ENCODE measurements at regions not wholly inside any gene's neighbourhood (a gene's known extent, or its start where the extent isn't known, plus 50 kb on each side); places are given as distances from the start of the nearest gene placed in this dataset.
"Not testable (repeated sequence)": the region's sequence is repeated elsewhere in the genome, so short reads cannot be mapped to it uniquely, and the experiment has no call there.

DNA sequence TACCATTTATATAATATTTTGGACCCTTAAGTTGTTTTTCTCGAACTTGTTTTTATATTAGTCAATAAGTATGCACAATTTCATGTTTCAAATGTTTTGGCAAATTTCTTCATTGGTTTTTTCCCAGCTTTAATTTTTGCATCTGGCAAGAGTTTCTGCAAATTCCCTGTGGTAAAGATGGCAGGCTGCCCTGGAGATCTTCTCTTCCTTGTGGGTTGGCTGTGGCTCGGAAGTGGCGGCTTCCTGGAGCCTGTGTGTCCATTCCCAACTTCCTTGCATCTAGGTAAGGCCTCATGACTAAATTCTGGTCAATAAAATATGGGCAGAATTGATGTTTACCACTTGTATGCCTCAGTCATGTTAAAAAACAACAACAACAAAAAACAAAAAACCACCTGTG, 818.6 kb downstream of the EPHA4 start:
- H3K4me3 ChIP-seq (ENCODE audit: low read depth, low read length): no peak overlapping the region
- TF ChIP-seq CTCF (IDR thresholded peaks at IDR 0.05; ENCODE audit: low read depth, low read length, missing control alignments): no peak
- DNase-seq (ENCODE audit: low read depth): no peak

DNA sequence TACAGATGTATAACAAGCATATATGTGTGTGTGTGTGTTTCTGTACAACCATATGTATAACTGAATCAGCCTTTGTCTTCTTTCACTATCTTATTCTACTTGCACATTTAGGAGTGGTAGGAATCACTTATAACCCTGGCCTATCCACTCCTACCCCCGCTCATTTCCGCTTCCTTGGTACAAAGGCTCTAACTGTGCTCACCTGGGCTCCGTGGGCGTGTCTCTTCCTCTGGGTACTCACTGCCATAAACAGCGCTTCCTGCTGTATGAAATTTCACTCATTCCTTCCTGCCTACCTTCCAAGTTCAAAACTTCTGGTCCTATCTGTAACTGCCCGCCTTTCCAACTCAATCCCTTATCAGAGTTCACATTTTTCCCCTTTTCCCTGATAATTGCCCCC, 815.5 kb downstream of the EPHA4 start:
- TF ChIP-seq CTCF (IDR thresholded peaks at IDR 0.05; ENCODE audit: low read depth, low read length, missing control alignments): no peak
- H3K4me3 ChIP-seq (ENCODE audit: low read depth, low read length): no peak overlapping the region
- DNase-seq (ENCODE audit: low read depth): no peak

GRCh38 chr2:220758376-220758775, 813.7 kb downstream of the EPHA4 start:
- not testable (repeated sequence) for DNase-seq (ENCODE audit: low read depth); H3K4me3 ChIP-seq (ENCODE audit: low read depth, low read length)

DNA sequence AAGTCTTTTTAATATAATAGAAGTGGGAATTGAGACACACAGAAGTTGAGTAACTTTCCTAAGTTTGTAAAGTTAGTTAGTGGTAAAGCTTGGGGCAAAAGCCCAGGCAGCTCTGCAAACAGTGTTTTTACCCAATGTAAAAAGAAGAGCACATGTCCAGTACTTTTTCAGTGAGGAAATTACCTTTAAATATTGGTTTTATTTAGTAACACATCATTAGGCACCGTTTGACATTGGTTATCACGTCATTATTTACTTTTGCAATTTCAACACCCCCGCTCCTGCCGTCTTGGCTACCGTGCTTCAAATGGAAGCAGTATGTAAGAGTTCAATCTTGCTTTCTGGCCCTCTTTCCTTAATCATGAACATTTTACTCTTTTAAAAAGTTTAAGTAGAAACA, 807.9 kb downstream of the EPHA4 start:
- no peak overlapping the region for H3K4me3 ChIP-seq (ENCODE audit: low read depth, low read length)
- no peak for TF ChIP-seq CTCF (IDR thresholded peaks at IDR 0.05; ENCODE audit: low read depth, low read length, missing control alignments)
- no peak for DNase-seq (ENCODE audit: low read depth)

DNA sequence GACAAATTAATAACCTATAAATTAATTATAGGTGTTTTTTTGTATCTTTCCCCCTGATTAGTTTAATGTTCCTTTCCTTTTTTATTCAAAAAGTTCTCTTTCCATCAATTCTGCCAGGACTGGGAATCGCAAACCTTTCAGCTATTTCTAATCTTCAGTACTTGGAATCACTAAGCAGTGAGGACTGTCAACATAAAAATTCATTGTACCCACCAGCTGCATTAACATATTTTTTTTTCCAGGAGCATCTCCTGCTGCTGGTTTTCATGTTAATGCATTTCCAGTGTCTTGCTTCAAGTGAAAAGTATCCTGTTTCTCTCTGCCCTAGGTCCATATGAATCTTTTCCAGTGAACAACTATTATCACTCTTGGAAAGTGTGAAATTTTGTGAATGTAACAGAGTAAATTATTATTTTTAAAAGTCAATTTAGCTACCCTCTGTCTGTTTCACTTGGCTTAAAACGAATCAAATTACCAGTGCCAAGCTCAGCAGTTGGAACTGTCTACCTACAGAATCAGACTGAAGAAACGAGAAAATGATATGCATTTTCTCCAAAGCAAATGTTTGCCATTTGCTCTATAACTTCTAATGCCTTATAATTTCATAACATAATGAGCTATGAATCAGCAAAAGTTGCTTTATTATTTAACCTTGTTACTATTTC, 804.4 kb downstream of the EPHA4 start:
- no peak for TF ChIP-seq CTCF (IDR thresholded peaks at IDR 0.05; ENCODE audit: low read depth, low read length, missing control alignments)
- H3K4me3 ChIP-seq (ENCODE audit: low read depth, low read length): no peak overlapping the region
- no peak for DNase-seq (ENCODE audit: low read depth)

DNA sequence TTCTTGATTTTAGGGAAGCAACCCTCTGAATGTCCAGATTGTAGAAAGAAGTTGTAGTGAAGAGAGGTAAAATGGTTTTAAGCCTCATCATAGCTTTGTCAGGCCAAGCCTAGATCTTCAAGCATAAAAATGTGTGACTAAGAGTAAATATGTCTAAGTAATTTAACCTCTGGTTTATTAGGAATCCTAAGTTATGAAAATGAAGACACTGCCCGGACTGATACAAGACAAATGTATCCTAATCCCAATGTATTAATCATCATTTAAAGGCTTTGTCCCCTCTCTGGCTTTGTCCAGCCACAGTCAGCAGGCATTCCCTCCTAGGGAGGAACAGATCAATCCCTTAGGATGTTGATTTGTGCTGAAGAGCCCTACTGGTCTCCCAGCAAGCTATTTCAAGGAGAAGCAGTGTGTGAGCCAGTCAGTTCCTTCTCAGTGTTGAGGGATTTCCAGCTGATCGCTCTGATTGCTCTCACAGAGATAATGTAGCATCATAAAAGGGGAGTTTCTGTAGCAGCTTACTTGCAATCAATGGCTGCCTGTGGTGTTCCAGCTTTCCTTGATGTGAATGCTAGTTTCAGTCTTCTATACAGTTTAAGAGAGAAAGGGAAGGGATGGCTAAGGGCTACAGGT, 796.1 kb downstream of the EPHA4 start:
- H3K4me3 ChIP-seq (ENCODE audit: low read depth, low read length): no peak overlapping the region
- DNase-seq (ENCODE audit: low read depth): no peak
- TF ChIP-seq CTCF (IDR thresholded peaks at IDR 0.05; ENCODE audit: low read depth, low read length, missing control alignments): no peak

GRCh38 chr2:220779076-220779475, 793.0 kb downstream of the EPHA4 start:
- H3K4me3 ChIP-seq (ENCODE audit: low read depth, low read length); DNase-seq (ENCODE audit: low read depth): not testable (repeated sequence)

DNA sequence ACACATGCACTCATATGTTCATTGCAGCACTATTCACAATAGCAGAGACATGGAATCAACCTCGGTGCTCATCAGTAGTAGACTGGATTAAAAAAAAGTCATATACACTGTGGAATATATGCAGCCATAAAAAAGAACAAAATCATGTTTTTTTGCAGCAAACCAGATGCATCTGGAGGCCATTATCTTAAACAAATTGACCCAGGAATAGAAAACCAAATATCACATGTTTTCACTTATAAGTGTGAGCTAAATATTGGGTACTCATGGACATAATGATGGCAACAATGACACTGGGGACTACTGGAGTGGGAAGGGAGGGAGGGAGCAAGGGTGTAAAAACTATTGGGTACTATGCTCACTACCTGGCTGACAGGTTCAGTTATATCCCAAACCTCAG, 792.6 kb downstream of the EPHA4 start:
- no peak overlapping the region for H3K4me3 ChIP-seq (ENCODE audit: low read depth, low read length)
- DNase-seq (ENCODE audit: low read depth): no peak
- no peak for TF ChIP-seq CTCF (IDR thresholded peaks at IDR 0.05; ENCODE audit: low read depth, low read length, missing control alignments)
